Spleen (tissue), 7 donors: ENCODE measurements at regions not wholly inside any gene's neighbourhood (a gene's known extent, or its start where the extent isn't known, plus 50 kb on each side); places are given as distances from the start of the nearest gene placed in this dataset.

Experiments
- POLR2A ChIP-seq, 3 donors: fragments of 450-650 bp; IDR thresholded peaks; one replicate each; pipeline ENCODE4 v1.5.1; 2017; ENCODE audit warnings: antibody characterized with exemption in 3 of 3, mild to moderate bottlenecking in 1 of 3
- TF ChIP-seq, protein P1 (sequence below), 11 experiments: fragments of 200-600 bp in 7 of 11; fragments of 450-650 bp in 4 of 11; sonication (generic) in 4 of 11; IDR thresholded peaks in 8 of 11; conservative IDR thresholded peaks in 3 of 11; 1 replicate in 7 of 11; 2 replicates in 4 of 11; pipeline versions ENCODE4 v1.4.0 to v1.8.0; 2016 to 2021; ENCODE audit warnings: antibody characterized with exemption in 11 of 11, inconsistent platforms in 4 of 11, mild to moderate bottlenecking in 1 of 11
- donor health status: DM: no; HTN: no; CAD: no; lungs with moderate emphysema.
- donor health status: DM: no; HTN: no; CAD: no.
- donor health status: DM: no; HTN: no; CAD: no.

DNA sequence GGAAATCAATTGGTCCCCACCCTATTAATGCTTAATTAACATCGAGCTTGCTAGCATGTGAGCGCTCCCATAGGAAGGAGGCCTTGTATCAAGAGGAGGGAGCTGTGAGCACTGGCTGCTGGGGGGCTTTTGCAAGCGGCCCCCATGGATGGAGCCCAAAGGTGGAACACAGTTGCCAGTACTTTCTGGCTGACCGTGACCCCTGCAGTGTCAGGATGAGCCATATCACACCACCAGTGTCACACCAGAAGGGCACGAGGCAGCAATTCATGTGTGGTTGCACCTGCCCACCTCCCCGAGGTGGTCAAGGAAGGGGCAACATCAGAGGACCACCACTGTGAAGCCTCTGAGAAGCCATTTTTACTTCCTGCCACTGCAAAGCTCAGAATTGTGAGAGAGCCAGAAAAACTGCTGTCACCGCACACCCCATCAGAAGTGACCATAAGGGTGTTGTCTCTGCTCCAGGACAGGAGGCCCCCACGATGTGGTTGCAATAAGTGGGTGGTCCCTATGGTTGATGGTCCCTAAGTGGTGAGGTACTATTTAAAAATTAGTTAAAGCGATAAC lies 99.8 kb upstream of the RAB6C start:
- TF ChIP-seq, protein P1, sequence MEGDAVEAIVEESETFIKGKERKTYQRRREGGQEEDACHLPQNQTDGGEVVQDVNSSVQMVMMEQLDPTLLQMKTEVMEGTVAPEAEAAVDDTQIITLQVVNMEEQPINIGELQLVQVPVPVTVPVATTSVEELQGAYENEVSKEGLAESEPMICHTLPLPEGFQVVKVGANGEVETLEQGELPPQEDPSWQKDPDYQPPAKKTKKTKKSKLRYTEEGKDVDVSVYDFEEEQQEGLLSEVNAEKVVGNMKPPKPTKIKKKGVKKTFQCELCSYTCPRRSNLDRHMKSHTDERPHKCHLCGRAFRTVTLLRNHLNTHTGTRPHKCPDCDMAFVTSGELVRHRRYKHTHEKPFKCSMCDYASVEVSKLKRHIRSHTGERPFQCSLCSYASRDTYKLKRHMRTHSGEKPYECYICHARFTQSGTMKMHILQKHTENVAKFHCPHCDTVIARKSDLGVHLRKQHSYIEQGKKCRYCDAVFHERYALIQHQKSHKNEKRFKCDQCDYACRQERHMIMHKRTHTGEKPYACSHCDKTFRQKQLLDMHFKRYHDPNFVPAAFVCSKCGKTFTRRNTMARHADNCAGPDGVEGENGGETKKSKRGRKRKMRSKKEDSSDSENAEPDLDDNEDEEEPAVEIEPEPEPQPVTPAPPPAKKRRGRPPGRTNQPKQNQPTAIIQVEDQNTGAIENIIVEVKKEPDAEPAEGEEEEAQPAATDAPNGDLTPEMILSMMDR (IDR thresholded peaks at IDR 0.05 in 8 of 11, conservative IDR thresholded peaks at IDR 0.05 in 3 of 11) = no peak
- no peak for TF ChIP-seq POLR2A (IDR thresholded peaks at IDR 0.05)
